GM23338 (cell line): ENCODE measurements at regions not wholly inside any gene's neighbourhood (a gene's known extent, or its start where the extent isn't known, plus 50 kb on each side); places are given as distances from the start of the nearest gene placed in this dataset.

Experiments
- ETS1 ChIP-seq: IDR thresholded peaks from 2 replicates; pipeline ENCODE4 v1.6.1; 2016; ENCODE audit warnings: antibody characterized with exemption
- EZH2phosphoT487 ChIP-seq: fragments of 200-600 bp; sonication (generic); IDR thresholded peaks from one replicate; pipeline ENCODE4 v1.8.1; 2018; ENCODE audit warnings: antibody characterized with exemption; ENCODE audit not compliant: unreplicated experiment
- NANOG ChIP-seq: IDR thresholded peaks from 2 replicates; pipeline ENCODE4 v1.6.1; 2016; ENCODE audit warnings: antibody characterized with exemption, borderline replicate concordance
- STAT1 ChIP-seq: IDR thresholded peaks from one replicate; pipeline ENCODE4 v1.6.1; 2016; ENCODE audit warnings: antibody characterized with exemption; ENCODE audit not compliant: unreplicated experiment
- ZNF114 ChIP-seq: fragments of 250-450 bp; sonication (Bioruptor Pico); IDR thresholded peaks from 2 replicates; pipeline ENCODE4 v1.5.0; 2020; ENCODE audit warnings: mild to moderate bottlenecking, moderate library complexity
- ZNF331 ChIP-seq: fragments of 250-450 bp; sonication (Bioruptor Pico); IDR thresholded peaks from 2 replicates; pipeline ENCODE4 v1.5.0; 2020; ENCODE audit warnings: low read depth, mild to moderate bottlenecking, moderate library complexity
- ZNF462 ChIP-seq: fragments of 250-450 bp; sonication (Bioruptor Pico); IDR thresholded peaks from 2 replicates; pipeline ENCODE4 v1.5.0; 2020; ENCODE audit warnings: mild to moderate bottlenecking, moderate library complexity
- TF ChIP-seq, protein P1 (sequence below), 2 experiments: fragments of 200-600 bp in 1 of 2; sonication (generic) in 1 of 2; conservative IDR thresholded peaks; 2 replicates each; pipeline versions ENCODE4 v1.5.1 to v1.6.1; 2016 to 2017; ENCODE audit warnings: antibody characterized with exemption in 2 of 2, low read depth in 2 of 2, mild to moderate bottlenecking in 2 of 2, moderate library complexity in 1 of 2

GRCh38 chr20:50318710-50319109 lies 128.1 kb downstream of the CEBPB start (continued):
- TF ChIP-seq ZNF462 (CRISPR knock-in tag): no peak
- TF ChIP-seq ZNF331 (CRISPR knock-in tag): no peak
- no peak for TF ChIP-seq STAT1
- no peak for TF ChIP-seq EZH2phosphoT487
- TF ChIP-seq ETS1: no peak
- TF ChIP-seq, protein P1, sequence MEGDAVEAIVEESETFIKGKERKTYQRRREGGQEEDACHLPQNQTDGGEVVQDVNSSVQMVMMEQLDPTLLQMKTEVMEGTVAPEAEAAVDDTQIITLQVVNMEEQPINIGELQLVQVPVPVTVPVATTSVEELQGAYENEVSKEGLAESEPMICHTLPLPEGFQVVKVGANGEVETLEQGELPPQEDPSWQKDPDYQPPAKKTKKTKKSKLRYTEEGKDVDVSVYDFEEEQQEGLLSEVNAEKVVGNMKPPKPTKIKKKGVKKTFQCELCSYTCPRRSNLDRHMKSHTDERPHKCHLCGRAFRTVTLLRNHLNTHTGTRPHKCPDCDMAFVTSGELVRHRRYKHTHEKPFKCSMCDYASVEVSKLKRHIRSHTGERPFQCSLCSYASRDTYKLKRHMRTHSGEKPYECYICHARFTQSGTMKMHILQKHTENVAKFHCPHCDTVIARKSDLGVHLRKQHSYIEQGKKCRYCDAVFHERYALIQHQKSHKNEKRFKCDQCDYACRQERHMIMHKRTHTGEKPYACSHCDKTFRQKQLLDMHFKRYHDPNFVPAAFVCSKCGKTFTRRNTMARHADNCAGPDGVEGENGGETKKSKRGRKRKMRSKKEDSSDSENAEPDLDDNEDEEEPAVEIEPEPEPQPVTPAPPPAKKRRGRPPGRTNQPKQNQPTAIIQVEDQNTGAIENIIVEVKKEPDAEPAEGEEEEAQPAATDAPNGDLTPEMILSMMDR (conservative IDR thresholded peaks at IDR 0.05; ENCODE audit: low read depth in 2 of 2): no peak
- TF ChIP-seq ZNF114 (CRISPR knock-in tag): no peak
- no peak for TF ChIP-seq NANOG
